Effector memory CD8-positive, alpha-beta T cell (primary cell): ENCODE measurements at regions not wholly inside any gene's neighbourhood (a gene's known extent, or its start where the extent isn't known, plus 50 kb on each side); places are given as distances from the start of the nearest gene placed in this dataset.

ENCODE experiments used
- ATAC-seq: fragments of 150-1000 bp; cut with Tn5 transposase; replicated peaks from 2 replicates; pipeline ENCODE4 v1.10.0; 2021; ENCODE audit warnings: mild to moderate bottlenecking, moderate library complexity
- DNase-seq, 3 experiments: peaks; one replicate each; pipeline ENCODE4 v3.0.0; 2021
- H3K27ac Mint-ChIP-seq, 2 donors: one replicate each; pipeline ENCODE4 v1.8.0; 2022; ENCODE audit warnings: mild to moderate bottlenecking in 2 of 2, mixed read lengths in 2 of 2, moderate library complexity in 2 of 2
- H3K27me3 Mint-ChIP-seq, 2 donors: one replicate each; pipeline ENCODE4 v1.8.0; 2022; ENCODE audit warnings: mixed read lengths in 2 of 2
- H3K36me3 Mint-ChIP-seq: one replicate; pipeline ENCODE4 v1.8.0; 2022; ENCODE audit warnings: mild to moderate bottlenecking, moderate library complexity, mixed read lengths; ENCODE audit not compliant: insufficient read depth
- H3K4me1 Mint-ChIP-seq, 2 donors: one replicate each; pipeline ENCODE4 v1.8.0; 2022; ENCODE audit warnings: low read depth in 2 of 2, mixed read lengths in 2 of 2
- H3K4me3 Mint-ChIP-seq, 2 donors: one replicate each; pipeline ENCODE4 v1.8.0; 2022; ENCODE audit warnings: mild to moderate bottlenecking in 2 of 2, mixed read lengths in 2 of 2, moderate library complexity in 2 of 2
- H3K9me3 Mint-ChIP-seq, 2 donors: one replicate each; pipeline ENCODE4 v1.8.0; 2022; ENCODE audit warnings: mixed read lengths in 2 of 2

- Mint-ChIP-seq H3K27me3 (no peaks in the 10 kb centered on the region), H3K36me3 (no peaks in the 10 kb centered on the region), H3K4me1 (no peaks in the 10 kb centered on the region), H3K4me3 (no peak overlapping the region), H3K27ac (no peak overlapping the region), H3K9me3 (peaks cover 5 to 56% of the 10 kb centered on the region in 2 donors)
- ATAC-seq (no peak), DNase-seq (no peak)
Measured at GRCh38 chr5:28557114-28557513, 1518.7 kb upstream of the CDH9 start.

GRCh38 chr5:28549588-28549987 is 1511.2 kb upstream of the CDH9 start:
- Mint-ChIP-seq H3K27me3 (no peaks in the 10 kb centered on the region), H3K4me1 (no peaks in the 10 kb centered on the region), H3K9me3 (peaks cover 0 to 17% of the 10 kb centered on the region in 2 donors), H3K4me3 (no peak overlapping the region), H3K27ac (no peak overlapping the region), H3K36me3 (no peaks in the 10 kb centered on the region)
- no peak for ATAC-seq
- DNase-seq = no peak

- ATAC-seq (no peak), DNase-seq (no peak)
- no peak overlapping the region for H3K4me3 Mint-ChIP-seq
- H3K4me1 Mint-ChIP-seq = no peaks in the 10 kb centered on the region
- no peak overlapping the region for H3K27ac Mint-ChIP-seq
- no peaks in the 10 kb centered on the region for H3K36me3 Mint-ChIP-seq
- H3K9me3 Mint-ChIP-seq = peaks cover 2 to 11% of the 10 kb centered on the region in 2 donors
- H3K27me3 Mint-ChIP-seq = no peaks in the 10 kb centered on the region
Measured at GRCh38 chr5:28548856-28549255, 1510.5 kb upstream of the CDH9 start.

- ATAC-seq = no peak
- H3K9me3 Mint-ChIP-seq = peaks cover 0 to 5% of the 10 kb centered on the region in 2 donors
- H3K4me3 Mint-ChIP-seq = no peak overlapping the region
- no peak overlapping the region for H3K27ac Mint-ChIP-seq
- DNase-seq = no peak
- no peaks in the 10 kb centered on the region for H3K36me3 Mint-ChIP-seq
- no peaks in the 10 kb centered on the region for H3K27me3 Mint-ChIP-seq
- no peaks in the 10 kb centered on the region for H3K4me1 Mint-ChIP-seq
Measured at GRCh38 chr5:28544501-28544900, 1506.1 kb upstream of the CDH9 start.

GRCh38 chr5:28543473-28544098 is 1505.2 kb upstream of the CDH9 start:
- H3K27me3 Mint-ChIP-seq = no peaks in the 10 kb centered on the region
- DNase-seq = no peak
- H3K27ac Mint-ChIP-seq = no peak overlapping the region
- no peaks in the 10 kb centered on the region for H3K4me1 Mint-ChIP-seq
- H3K4me3 Mint-ChIP-seq = no peak overlapping the region
- H3K36me3 Mint-ChIP-seq = no peaks in the 10 kb centered on the region
- no peak for ATAC-seq
- peaks cover 0 to 5% of the 10 kb centered on the region in 2 donors for H3K9me3 Mint-ChIP-seq

- Mint-ChIP-seq H3K4me1 (no peaks in the 10 kb centered on the region), H3K4me3 (no peak overlapping the region), H3K27me3 (no peaks in the 10 kb centered on the region), H3K36me3 (no peaks in the 10 kb centered on the region), H3K27ac (no peak overlapping the region), H3K9me3 (peaks cover 0 to 5% of the 10 kb centered on the region in 2 donors)
- ATAC-seq (no peak), DNase-seq (no peak)
Measured at GRCh38 chr5:28542987-28543386, 1504.6 kb upstream of the CDH9 start.

- no peak overlapping the region for H3K4me3 Mint-ChIP-seq
- peaks cover 7 to 11% of the 10 kb centered on the region in 2 donors for H3K9me3 Mint-ChIP-seq
- H3K27ac Mint-ChIP-seq = no peak overlapping the region
- ATAC-seq (no peak), DNase-seq (no peak)
- H3K36me3 Mint-ChIP-seq = no peaks in the 10 kb centered on the region
- H3K27me3 Mint-ChIP-seq = no peaks in the 10 kb centered on the region
- no peaks in the 10 kb centered on the region for H3K4me1 Mint-ChIP-seq
Measured at GRCh38 chr5:28523888-28524635, 1485.7 kb upstream of the CDH9 start.

- Mint-ChIP-seq H3K4me1 (no peaks in the 10 kb centered on the region), H3K27me3 (no peaks in the 10 kb centered on the region), H3K9me3 (peaks cover 5 to 11% of the 10 kb centered on the region in 2 donors), H3K36me3 (no peaks in the 10 kb centered on the region), H3K4me3 (no peak overlapping the region), H3K27ac (no peak overlapping the region)
- DNase-seq (no peak), ATAC-seq (no peak)
Measured at GRCh38 chr5:28523416-28523815, 1485.0 kb upstream of the CDH9 start.

- H3K4me3 Mint-ChIP-seq = no peak overlapping the region
- no peaks in the 10 kb centered on the region for H3K36me3 Mint-ChIP-seq
- DNase-seq (no peak), ATAC-seq (no peak)
- H3K4me1 Mint-ChIP-seq = no peaks in the 10 kb centered on the region
- H3K27ac Mint-ChIP-seq = no peak overlapping the region
- H3K9me3 Mint-ChIP-seq = peaks cover 0 to 5% of the 10 kb centered on the region in 2 donors
- H3K27me3 Mint-ChIP-seq = no peaks in the 10 kb centered on the region
Measured at GRCh38 chr5:28517691-28518090, 1479.3 kb upstream of the CDH9 start.

- no peak for ATAC-seq
- Mint-ChIP-seq H3K4me3 (no peak overlapping the region), H3K9me3 (peaks cover 0 to 5% of the 10 kb centered on the region in 2 donors), H3K4me1 (no peaks in the 10 kb centered on the region), H3K36me3 (no peaks in the 10 kb centered on the region), H3K27me3 (no peaks in the 10 kb centered on the region), H3K27ac (no peak overlapping the region)
- no peak for DNase-seq
Measured at GRCh38 chr5:28516722-28517121, 1478.3 kb upstream of the CDH9 start.

- no peak for DNase-seq
- Mint-ChIP-seq H3K27ac (no peak overlapping the region), H3K4me1 (no peaks in the 10 kb centered on the region)
Measured at GRCh38 chr5:28512648-28513047, 1474.3 kb upstream of the CDH9 start.

GRCh38 chr5:28505121-28505520 is 1466.7 kb upstream of the CDH9 start:
- no peak overlapping the region for H3K4me3 Mint-ChIP-seq
- no peaks in the 10 kb centered on the region for H3K27me3 Mint-ChIP-seq
- DNase-seq (no peak), ATAC-seq (no peak)
- no peaks in the 10 kb centered on the region for H3K4me1 Mint-ChIP-seq
- H3K27ac Mint-ChIP-seq = no peak overlapping the region
- peaks cover 1 to 6% of the 10 kb centered on the region in 2 donors for H3K9me3 Mint-ChIP-seq
- H3K36me3 Mint-ChIP-seq = no peaks in the 10 kb centered on the region

More at GRCh38 chr5:28512648-28513047, 1474.3 kb upstream of the CDH9 start:
- Mint-ChIP-seq H3K9me3 (peaks cover 0 to 3% of the 10 kb centered on the region in 2 donors), H3K4me3 (no peak overlapping the region), H3K36me3 (no peaks in the 10 kb centered on the region), H3K27me3 (no peaks in the 10 kb centered on the region)
- ATAC-seq = no peak

- Mint-ChIP-seq H3K9me3 (peaks cover 9 to 14% of the 10 kb centered on the region in 2 donors), H3K36me3 (no peaks in the 10 kb centered on the region), H3K27me3 (no peaks in the 10 kb centered on the region), H3K4me1 (no peaks in the 10 kb centered on the region), H3K4me3 (no peak overlapping the region), H3K27ac (no peak overlapping the region)
- DNase-seq = no peak
- ATAC-seq = no peak
Measured at GRCh38 chr5:28500511-28500910, 1462.1 kb upstream of the CDH9 start.

- ATAC-seq = no peak
- Mint-ChIP-seq H3K4me1 (no peaks in the 10 kb centered on the region), H3K9me3 (peaks cover 9 to 14% of the 10 kb centered on the region in 2 donors), H3K27ac (no peak overlapping the region), H3K36me3 (no peaks in the 10 kb centered on the region), H3K4me3 (no peak overlapping the region), H3K27me3 (no peaks in the 10 kb centered on the region)
- no peak for DNase-seq
Measured at GRCh38 chr5:28499766-28500290, 1461.4 kb upstream of the CDH9 start.
